H54 (cell line): ENCODE measurements at regions not wholly inside any gene's neighbourhood (a gene's known extent, or its start where the extent isn't known, plus 50 kb on each side); places are given as distances from the start of the nearest gene placed in this dataset.
"Not testable (repeated sequence)": the region's sequence is repeated elsewhere in the genome, so short reads cannot be mapped to it uniquely, and the experiment has no call there.

ENCODE experiments used
- DNase-seq: peaks from one replicate; pipeline ENCODE4 v3.0.0; 2011; ENCODE audit warnings: low spot score, mixed read lengths; ENCODE audit not compliant: insufficient read length
- FAIRE-seq: peaks from 3 replicates; lab custom pipeline; 2011; peaks lifted over from hg19 to GRCh38; lab: Jason Lieb, UNC
- POLR2A ChIP-seq: IDR thresholded peaks from 2 replicates; pipeline ENCODE4 v1.6.1; 2011; ENCODE audit warnings: low read depth, mild to moderate bottlenecking, low read length

DNA sequence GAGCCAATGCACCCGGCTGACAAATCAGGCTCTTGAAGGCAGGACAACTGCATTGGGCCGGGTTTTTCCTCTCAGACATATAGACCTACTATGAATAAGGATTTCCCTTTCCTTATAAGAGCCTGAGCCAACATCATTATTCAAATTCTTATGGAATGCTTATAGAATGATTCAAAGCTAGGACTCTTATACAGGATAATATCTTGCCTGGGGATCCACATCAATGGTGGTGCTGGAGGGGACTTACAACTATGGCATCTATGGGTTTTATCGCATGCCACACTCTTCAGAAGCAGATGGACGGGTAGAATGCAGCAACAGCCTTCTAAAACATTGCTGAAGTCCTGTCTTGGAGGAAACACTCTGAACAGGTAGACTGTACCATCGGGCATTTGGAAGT is 296.8 kb upstream of the KYNU start:
- DNase-seq (no peak), FAIRE-seq (no peak)
- no peak for TF ChIP-seq POLR2A

- FAIRE-seq (no peak), DNase-seq (no peak)
- no peak for TF ChIP-seq POLR2A
Observed at GRCh38 chr2:142575561-142575960, 301.9 kb upstream of the KYNU start.

GRCh38 chr2:142574388-142574787 is 303.1 kb upstream of the KYNU start:
- no peak for FAIRE-seq
- DNase-seq: no peak
- no peak for TF ChIP-seq POLR2A

DNA sequence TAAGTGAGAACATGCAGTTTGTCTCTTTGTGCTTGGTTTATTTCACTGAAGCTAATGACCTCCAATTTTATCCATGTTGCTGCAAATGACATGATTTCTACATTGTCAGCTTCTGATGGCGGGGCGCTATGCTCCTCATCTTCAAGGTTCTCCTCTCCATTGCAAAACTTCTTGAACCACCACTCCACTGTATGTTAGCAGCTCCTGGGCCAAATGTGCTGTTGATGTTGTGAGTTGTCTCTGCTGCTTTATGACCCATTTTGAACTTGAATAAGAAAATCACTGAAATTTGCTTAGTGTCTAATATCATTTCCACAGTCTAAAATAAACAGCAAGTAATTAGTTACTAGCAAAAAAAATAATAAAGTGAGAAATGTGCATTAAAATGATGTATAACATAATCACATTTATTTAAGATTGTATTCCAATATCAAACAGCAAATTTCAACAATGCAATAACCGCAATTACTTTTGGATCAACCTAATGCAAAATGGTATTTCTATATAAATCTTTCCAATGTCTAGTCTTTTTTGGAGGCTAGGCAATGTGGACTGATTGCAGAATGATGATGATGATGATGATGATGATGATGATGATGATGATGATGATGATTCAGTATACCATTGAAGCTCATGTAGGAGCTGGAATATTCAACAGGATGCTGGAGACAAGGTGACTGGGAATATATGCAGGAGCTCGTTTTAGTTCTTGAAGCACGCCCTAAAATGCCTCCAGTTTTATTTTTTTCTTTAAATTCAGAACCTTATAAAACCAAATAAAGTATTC is 304.9 kb upstream of the KYNU start:
- TF ChIP-seq POLR2A: no peak
- no peak for DNase-seq
- FAIRE-seq: no peak

DNA sequence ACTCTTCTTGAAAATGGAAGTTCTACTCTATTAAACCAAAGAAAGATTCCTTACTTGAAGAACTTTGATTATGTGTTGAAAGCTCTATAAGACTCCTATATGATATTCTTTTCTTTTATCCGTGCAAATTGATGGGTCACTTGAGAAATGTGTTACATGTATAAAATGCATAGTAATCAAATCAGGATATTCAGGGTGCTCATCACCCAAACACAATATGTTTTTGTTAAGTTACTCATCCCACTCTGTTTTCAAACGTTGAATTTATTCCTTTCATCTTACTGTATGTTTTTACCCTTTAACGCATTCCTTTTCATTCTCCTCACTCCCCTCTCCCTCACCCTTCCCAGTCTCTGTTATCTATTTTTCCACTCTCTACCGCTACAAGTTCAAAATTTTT is 305.5 kb upstream of the KYNU start:
- FAIRE-seq (no peak), DNase-seq (no peak)
- TF ChIP-seq POLR2A: no peak

GRCh38 chr2:142562900-142563299 is 314.6 kb upstream of the KYNU start:
- no peak for TF ChIP-seq POLR2A
- no peak for FAIRE-seq
- DNase-seq: no peak

GRCh38 chr2:142561656-142562055 is 315.8 kb upstream of the KYNU start:
- FAIRE-seq (no peak), DNase-seq (no peak)
- TF ChIP-seq POLR2A: no peak

DNA sequence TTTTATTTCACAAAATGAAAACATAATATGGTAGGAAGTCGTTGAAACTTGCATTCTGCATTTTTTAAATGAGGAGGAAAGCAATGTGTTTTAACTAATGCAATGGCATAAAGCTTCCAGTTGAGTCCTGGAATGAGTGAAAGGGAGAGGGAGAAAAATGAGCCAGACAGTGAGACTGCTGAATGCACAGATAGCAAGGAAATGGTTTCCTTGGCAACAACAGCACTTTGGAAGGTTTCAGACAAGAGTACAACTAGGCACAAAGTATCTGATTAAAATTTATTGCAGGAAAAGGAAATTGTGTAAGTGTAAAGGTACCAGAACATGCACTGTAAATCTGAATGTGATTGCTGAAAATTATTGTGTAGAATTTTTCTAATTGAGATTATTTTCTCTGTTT is 320.1 kb upstream of the KYNU start:
- no peak for TF ChIP-seq POLR2A
- DNase-seq: no peak
- no peak for FAIRE-seq

- not testable (repeated sequence) for FAIRE-seq, DNase-seq
Observed at GRCh38 chr2:142545999-142546398, 331.5 kb upstream of the KYNU start.

- TF ChIP-seq POLR2A: no peak
- no peak for DNase-seq
- no peak for FAIRE-seq
Observed at GRCh38 chr2:142545036-142545435, 332.4 kb upstream of the KYNU start.

DNA sequence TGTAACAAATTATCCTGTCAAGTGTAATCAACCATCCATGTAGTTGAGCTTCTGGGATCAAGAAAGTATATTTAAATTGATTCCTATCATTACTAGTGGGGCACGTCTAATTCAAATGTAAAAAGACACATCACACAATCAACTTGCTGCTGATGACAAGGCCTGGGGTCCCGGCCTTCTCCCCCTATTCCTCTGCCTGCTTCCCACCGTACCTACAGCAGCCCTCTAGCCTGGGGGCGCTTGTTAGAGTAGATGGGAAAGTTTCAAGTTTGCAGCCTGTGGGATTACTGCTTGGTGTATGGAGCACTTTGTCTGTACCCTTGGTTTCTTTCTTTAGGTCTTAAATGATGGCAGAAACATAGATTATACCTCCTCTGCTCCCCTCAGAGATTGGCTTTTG is 333.3 kb upstream of the KYNU start:
- no peak for TF ChIP-seq POLR2A
- no peak for FAIRE-seq
- no peak for DNase-seq

DNA sequence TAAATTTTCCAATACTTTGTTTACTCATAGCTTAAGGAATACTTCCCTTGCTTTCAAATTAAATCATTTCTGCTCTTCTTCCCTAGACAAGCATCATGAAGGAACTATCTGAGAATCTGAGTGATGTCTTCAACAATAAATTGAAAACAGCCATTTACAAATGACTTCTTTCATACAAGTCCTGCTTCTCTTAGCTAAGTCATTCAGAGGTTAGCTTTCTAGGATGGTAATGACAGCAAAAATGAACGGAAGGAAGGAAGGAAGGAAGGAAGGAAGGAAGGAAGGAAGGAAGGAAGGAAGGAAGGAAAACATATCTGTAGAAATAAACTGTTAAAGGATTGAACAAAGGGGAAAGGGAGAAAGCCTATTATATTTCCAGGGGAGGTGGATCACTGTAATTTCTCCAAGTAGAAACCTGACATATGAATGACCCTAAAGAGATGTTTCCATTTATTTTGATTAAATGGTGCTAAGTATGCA is 335.0 kb upstream of the KYNU start:
- no peak for TF ChIP-seq POLR2A
- FAIRE-seq: no peak
- DNase-seq: no peak

GRCh38 chr2:142536966-142537365 is 340.5 kb upstream of the KYNU start:
- no peak for DNase-seq
- FAIRE-seq: no peak
- TF ChIP-seq POLR2A: no peak

DNA sequence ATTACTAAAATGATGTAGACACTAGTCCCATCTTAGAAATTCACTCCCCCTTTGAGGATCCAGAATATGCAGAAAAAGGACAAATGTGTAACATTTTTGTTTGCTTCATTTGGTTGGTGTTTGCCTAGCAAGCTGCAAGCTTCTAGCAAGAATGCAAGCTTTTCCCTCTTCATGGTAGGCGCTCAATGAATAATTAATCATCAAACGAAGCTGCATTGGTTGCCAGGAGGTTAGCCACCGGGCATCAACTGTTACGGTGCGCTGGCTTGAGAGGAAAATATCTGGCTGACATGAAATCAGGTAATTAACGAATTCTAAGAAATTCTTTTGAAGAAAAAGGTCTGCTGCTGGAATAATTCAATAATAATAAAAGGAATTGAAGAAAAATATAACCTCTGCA is 341.0 kb upstream of the KYNU start:
- FAIRE-seq (no peak), DNase-seq (no peak)

DNA sequence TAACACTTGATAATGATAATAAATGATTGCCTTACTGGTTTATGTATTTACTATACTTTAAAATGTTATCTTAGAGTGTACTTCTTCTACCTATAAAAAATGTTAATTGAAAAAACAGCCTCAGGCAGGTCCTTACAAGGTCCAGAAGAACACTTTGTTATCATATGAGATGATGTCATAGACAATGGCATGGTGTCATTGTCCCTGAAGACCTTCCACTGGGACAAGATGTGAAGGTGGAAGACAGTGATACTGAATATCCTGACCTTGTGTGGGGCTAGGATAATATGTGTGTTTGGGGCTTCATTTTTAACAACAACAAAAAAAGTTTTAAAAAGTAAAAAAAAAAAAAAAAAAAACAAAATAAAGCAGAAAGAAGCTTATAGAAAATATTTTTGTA is 342.2 kb upstream of the KYNU start:
- FAIRE-seq (no peak), DNase-seq (no peak)
- no peak for TF ChIP-seq POLR2A

More for the DNA sequence above, 341.0 kb upstream of the KYNU start:
- no peak for TF ChIP-seq POLR2A
